Esophagus muscularis mucosa (tissue), 3 donors: ENCODE measurements at regions not wholly inside any gene's neighbourhood (a gene's known extent, or its start where the extent isn't known, plus 50 kb on each side); places are given as distances from the start of the nearest gene placed in this dataset.

Source experiments
- EP300 ChIP-seq: sonication (generic); formaldehyde crosslinking; IDR thresholded peaks from one replicate; pipeline ENCODE4 v1.6.1; 2017; ENCODE audit warnings: antibody characterized with exemption
- TF ChIP-seq, protein P1 (sequence below), 3 experiments: fragments of 200-600 bp in 2 of 3; fragments of 450-650 bp in 1 of 3; sonication (generic) in 2 of 3; IDR thresholded peaks; one replicate each; pipeline ENCODE4 v1.5.1; 2017 to 2019; ENCODE audit warnings: antibody characterized with exemption in 3 of 3, mild to moderate bottlenecking in 2 of 3, moderate library complexity in 1 of 3

DNA sequence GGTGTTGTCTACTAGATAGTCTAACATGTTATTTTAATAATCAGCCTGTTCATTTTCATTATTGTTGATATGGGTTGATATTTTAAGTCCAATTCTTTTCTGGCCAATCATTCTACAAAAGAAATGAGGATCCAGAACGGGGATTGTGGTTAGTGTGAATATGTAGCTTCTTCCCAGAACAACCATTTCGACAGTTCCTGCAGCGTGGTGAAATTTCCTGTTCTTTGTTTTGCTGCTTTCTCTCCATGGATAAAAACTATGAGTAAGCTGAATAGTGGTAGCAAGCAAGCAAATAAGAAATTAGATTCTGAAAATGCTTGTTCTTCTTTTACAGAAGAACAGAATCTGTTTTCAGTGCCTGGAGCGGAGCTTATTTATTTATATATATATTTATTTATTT lies 65.5 kb upstream of the F13A1 start:
- TF ChIP-seq, protein P1, sequence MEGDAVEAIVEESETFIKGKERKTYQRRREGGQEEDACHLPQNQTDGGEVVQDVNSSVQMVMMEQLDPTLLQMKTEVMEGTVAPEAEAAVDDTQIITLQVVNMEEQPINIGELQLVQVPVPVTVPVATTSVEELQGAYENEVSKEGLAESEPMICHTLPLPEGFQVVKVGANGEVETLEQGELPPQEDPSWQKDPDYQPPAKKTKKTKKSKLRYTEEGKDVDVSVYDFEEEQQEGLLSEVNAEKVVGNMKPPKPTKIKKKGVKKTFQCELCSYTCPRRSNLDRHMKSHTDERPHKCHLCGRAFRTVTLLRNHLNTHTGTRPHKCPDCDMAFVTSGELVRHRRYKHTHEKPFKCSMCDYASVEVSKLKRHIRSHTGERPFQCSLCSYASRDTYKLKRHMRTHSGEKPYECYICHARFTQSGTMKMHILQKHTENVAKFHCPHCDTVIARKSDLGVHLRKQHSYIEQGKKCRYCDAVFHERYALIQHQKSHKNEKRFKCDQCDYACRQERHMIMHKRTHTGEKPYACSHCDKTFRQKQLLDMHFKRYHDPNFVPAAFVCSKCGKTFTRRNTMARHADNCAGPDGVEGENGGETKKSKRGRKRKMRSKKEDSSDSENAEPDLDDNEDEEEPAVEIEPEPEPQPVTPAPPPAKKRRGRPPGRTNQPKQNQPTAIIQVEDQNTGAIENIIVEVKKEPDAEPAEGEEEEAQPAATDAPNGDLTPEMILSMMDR (IDR thresholded peaks at IDR 0.05) = no peak
- no peak for TF ChIP-seq EP300
